ENCODE measurements at regions not wholly inside any gene's neighbourhood (a gene's known extent, or its start where the extent isn't known, plus 50 kb on each side); places are given as distances from the start of the nearest gene placed in this dataset.

- TF ChIP-seq ZBTB4 (CRISPR knock-in tag; IDR thresholded peaks at IDR 0.05) (no peak), MLLT1 (IDR thresholded peaks at IDR 0.05) (no peak), IRF5 (IDR thresholded peaks at IDR 0.05; ENCODE audit: borderline replicate concordance) (no peak), RCOR1 (conservative IDR thresholded peaks at IDR 0.05; ENCODE audit: low read depth, low read length) (no peak), SP1 (IDR thresholded peaks at IDR 0.05; ENCODE audit: low read depth, low read length) (no peak), PAX8 (IDR thresholded peaks at IDR 0.05) (no peak), TCF7 (IDR thresholded peaks at IDR 0.05; ENCODE audit: borderline replicate concordance) (0 out of 2 replicates have a peak, but pooled peaks have one; percentile 28), CTCF (IDR thresholded peaks at IDR 0.05 in 2 of 3, conservative IDR thresholded peaks at IDR 0.05 in 1 of 3; ENCODE audit: control insufficient read depth in 2 of 3, extremely low read depth in 1 of 3, insufficient read depth in 1 of 3, low read depth in 3 of 3, low read length in 3 of 3) (no peak), PBX3 (IDR thresholded peaks at IDR 0.05; ENCODE audit: insufficient replicate concordance, low read depth, low read length) (no peak), ZNF384 (IDR thresholded peaks at IDR 0.05; ENCODE audit: borderline replicate concordance, low read depth, low read length) (no peak), ZBTB33 (IDR thresholded peaks at IDR 0.05) (no peak), EED (IDR thresholded peaks at IDR 0.05; ENCODE audit: low read depth) (no peak), SUPT20H (IDR thresholded peaks at IDR 0.05; ENCODE audit: borderline replicate concordance, control insufficient read depth, low read depth, low read length) (no peak), BRCA1 (IDR thresholded peaks at IDR 0.05; ENCODE audit: low read depth, low read length) (no peak), EZH2 (IDR thresholded peaks at IDR 0.05; ENCODE audit: borderline replicate concordance, control insufficient read depth, low read depth, low read length) (no peak), USF2 (IDR thresholded peaks at IDR 0.05; ENCODE audit: borderline replicate concordance, low read depth, low read length) (no peak), RAD51 (IDR thresholded peaks at IDR 0.05) (no peak), NR2F1 (conservative IDR thresholded peaks at IDR 0.05) (no peak), ZNF622 (IDR thresholded peaks at IDR 0.05) (no peak)
These were observed 148.4 kb upstream of the AHR start (continued) for GRCh38 chr7:17150018-17150417.
